ENCODE measurements at regions not wholly inside any gene's neighbourhood (a gene's known extent, or its start where the extent isn't known, plus 50 kb on each side); places are given as distances from the start of the nearest gene placed in this dataset.

- no peak for DNase-seq
- Histone ChIP-seq H3K36me3 (ENCODE audit: low read depth) (no peaks in the 10 kb centered on the region), H3K9me2 (ENCODE audit: insufficient read depth) (no peaks in the 10 kb centered on the region), H3K4me2 (no peak overlapping the region), H2AFZ (no peak overlapping the region), H3F3A (ENCODE audit: insufficient read depth, low read depth) (no peaks in the 10 kb centered on the region), H3K4me1 (replicated peaks; ENCODE audit: insufficient read depth) (no peaks in the 10 kb centered on the region), H3K27ac (no peak overlapping the region), H3K4me3 (no peak overlapping the region), H3K9me3 (ENCODE audit: insufficient read depth, low read depth) (no peaks in the 10 kb centered on the region), H4K20me1 (ENCODE audit: insufficient read depth) (no peaks in the 10 kb centered on the region), H3K27me3 (ENCODE audit: insufficient read depth, low read depth) (no peaks in the 10 kb centered on the region), H3K79me2 (ENCODE audit: low read depth) (no peaks in the 10 kb centered on the region)
- ChIA-PET POLR2A (ENCODE audit: unreplicated experiment) (no interaction called here), CTCF (no interaction called here)
- intact Hi-C loops (cut with micrococcal nuclease; ENCODE audit: unreplicated experiment), result no loop called here
- no TSS peak for BruUV-seq (replicated peaks)
- TF ChIP-seq EZH2 (IDR thresholded peaks at IDR 0.05; ENCODE audit: low read depth) (no peak), CTCF (conservative IDR thresholded peaks at IDR 0.05) (no peak)
Measured at GRCh38 chr2:188720811-188721605, 253.2 kb upstream of the COL3A1 start.

GRCh38 chr2:188721784-188722183 lies 252.4 kb upstream of the COL3A1 start:
- Histone ChIP-seq H3K36me3 (ENCODE audit: low read depth) (no peaks in the 10 kb centered on the region), H3F3A (ENCODE audit: insufficient read depth, low read depth) (no peaks in the 10 kb centered on the region), H3K27ac (no peak overlapping the region), H2AFZ (no peak overlapping the region), H3K27me3 (ENCODE audit: insufficient read depth, low read depth) (no peaks in the 10 kb centered on the region), H3K4me2 (no peak overlapping the region), H3K4me3 (no peak overlapping the region), H3K9me3 (ENCODE audit: insufficient read depth, low read depth) (no peaks in the 10 kb centered on the region), H3K9me2 (ENCODE audit: insufficient read depth) (no peaks in the 10 kb centered on the region), H3K4me1 (replicated peaks; ENCODE audit: insufficient read depth) (no peaks in the 10 kb centered on the region), H4K20me1 (ENCODE audit: insufficient read depth) (no peaks in the 10 kb centered on the region), H3K79me2 (ENCODE audit: low read depth) (no peaks in the 10 kb centered on the region)
- no TSS peak for BruUV-seq (replicated peaks)
- TF ChIP-seq CTCF (conservative IDR thresholded peaks at IDR 0.05) (no peak), EZH2 (IDR thresholded peaks at IDR 0.05; ENCODE audit: low read depth) (no peak)
- no peak for DNase-seq
- intact Hi-C loops (cut with micrococcal nuclease; ENCODE audit: unreplicated experiment), result no loop called here
- ChIA-PET CTCF (no interaction called here), POLR2A (ENCODE audit: unreplicated experiment) (no interaction called here)

GRCh38 chr2:188725746-188726360 lies 248.3 kb upstream of the COL3A1 start:
- no peaks in the 10 kb centered on the region for H3F3A ChIP-seq (ENCODE audit: insufficient read depth, low read depth)
- CTCF ChIA-PET, result no interaction called here
- intact Hi-C loops (cut with micrococcal nuclease; ENCODE audit: unreplicated experiment), result no loop called here
- H3K4me1 ChIP-seq (replicated peaks; ENCODE audit: insufficient read depth), result no peaks in the 10 kb centered on the region
- no peaks in the 10 kb centered on the region for H3K9me3 ChIP-seq (ENCODE audit: insufficient read depth, low read depth)
- POLR2A ChIA-PET (ENCODE audit: unreplicated experiment), result no interaction called here
- H3K36me3 ChIP-seq (ENCODE audit: low read depth), result no peaks in the 10 kb centered on the region
- H3K27me3 ChIP-seq (ENCODE audit: insufficient read depth, low read depth), result no peaks in the 10 kb centered on the region
- H3K79me2 ChIP-seq (ENCODE audit: low read depth), result no peaks in the 10 kb centered on the region
- TF ChIP-seq EZH2 (IDR thresholded peaks at IDR 0.05; ENCODE audit: low read depth), result no peak
- DNase-seq, result no peak
- H3K9me2 ChIP-seq (ENCODE audit: insufficient read depth), result no peaks in the 10 kb centered on the region
- no TSS peak for BruUV-seq (replicated peaks)
- no peak overlapping the region for H2AFZ ChIP-seq
- H4K20me1 ChIP-seq (ENCODE audit: insufficient read depth), result no peaks in the 10 kb centered on the region
- H3K4me2 ChIP-seq, result no peak overlapping the region
- no peak overlapping the region for H3K4me3 ChIP-seq
- no peak overlapping the region for H3K27ac ChIP-seq
